NCI-H510A treated with DMSO at 0.1 percent for 48 hours (cell line): ENCODE measurements at regions not wholly inside any gene's neighbourhood (a gene's known extent, or its start where the extent isn't known, plus 50 kb on each side); places are given as distances from the start of the nearest gene placed in this dataset.

ENCODE experiments used
- DNase-seq: peaks from one replicate; lab custom pipeline; 2025; lab: John Stamatoyannopoulos, UW

GRCh38 chr3:190722181-190722905, 140.2 kb downstream of the GMNC start:
- DNase-seq, result no peak

DNA sequence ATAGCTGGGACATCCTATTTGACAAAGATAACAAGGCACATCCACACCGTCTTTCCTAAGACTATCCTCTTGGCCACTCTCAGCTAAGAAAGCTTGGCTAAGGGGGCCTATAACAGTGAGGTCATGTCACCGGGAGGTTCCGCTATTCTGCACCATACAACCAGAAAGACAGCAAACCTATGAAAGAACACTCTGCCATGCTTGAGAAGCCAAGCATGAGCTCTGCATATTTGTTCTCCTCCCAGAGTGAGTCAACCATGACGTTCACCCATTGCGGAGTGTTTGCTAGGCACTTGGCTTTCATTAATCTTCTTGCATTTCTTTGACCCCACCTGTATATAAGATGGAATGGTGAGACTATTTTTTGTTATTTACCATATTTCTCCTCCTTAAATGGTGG, 141.2 kb downstream of the GMNC start:
- peak; percentile 93 for DNase-seq

DNA sequence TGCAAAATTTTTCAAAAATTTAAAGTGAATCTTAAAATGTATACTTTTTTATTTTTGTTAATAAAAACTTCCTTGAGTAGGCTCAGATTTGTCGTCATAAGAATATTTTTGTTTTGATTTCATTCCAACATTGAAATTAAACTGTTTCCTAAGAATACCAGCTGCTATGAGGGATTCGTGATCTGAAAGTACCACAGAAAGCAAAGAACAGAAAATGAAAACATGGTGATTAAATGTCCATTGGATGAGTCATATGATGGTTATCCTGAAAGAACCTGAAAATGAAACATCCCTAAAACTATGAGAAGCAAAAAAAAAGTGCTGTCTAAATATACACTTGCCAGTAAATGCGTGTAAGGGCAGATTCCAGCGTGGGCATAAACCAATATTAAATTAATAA, 143.8 kb downstream of the GMNC start:
- DNase-seq, result no peak

GRCh38 chr3:190718097-190718496, 144.4 kb downstream of the GMNC start:
- no peak for DNase-seq

GRCh38 chr3:190716961-190717360, 145.5 kb downstream of the GMNC start:
- no peak for DNase-seq

- no peak for DNase-seq
Observed at GRCh38 chr3:190716211-190716610, 146.3 kb downstream of the GMNC start.

DNA sequence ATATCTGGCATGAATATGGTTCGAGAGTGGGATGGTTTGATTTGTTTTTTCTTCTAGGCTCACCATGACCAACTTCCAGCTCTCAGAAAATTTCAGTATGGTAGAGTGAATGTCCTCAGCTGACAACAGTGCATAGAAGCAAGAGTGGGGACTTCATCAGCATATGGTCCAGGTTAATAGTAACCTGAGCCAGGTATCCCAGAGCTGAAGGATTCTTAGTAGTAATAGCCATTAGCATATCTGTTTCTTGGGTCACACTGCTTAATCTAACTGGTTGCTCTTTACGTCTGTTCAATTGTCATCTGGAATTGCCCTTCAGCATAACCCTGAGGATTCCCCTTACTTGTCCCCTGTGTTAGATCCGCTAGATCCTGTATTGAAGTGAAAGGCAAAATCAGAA, 151.8 kb downstream of the GMNC start:
- DNase-seq, result no peak

GRCh38 chr3:190709351-190709773, 153.1 kb downstream of the GMNC start:
- DNase-seq, result no peak
